Ascending aorta (tissue), 2 donors: ENCODE measurements at regions not wholly inside any gene's neighbourhood (a gene's known extent, or its start where the extent isn't known, plus 50 kb on each side); places are given as distances from the start of the nearest gene placed in this dataset.

Experiments
- DNase-seq, 2 donors: peaks; one replicate each; pipeline ENCODE4 v3.0.0-alpha.2; 2019; ENCODE audit warnings: low spot score in 2 of 2
- H3K27ac ChIP-seq, 2 donors: fragments of 200-600 bp; sonication (generic); one replicate each; pipeline ENCODE4 v1.5.1; 2016 to 2017; ENCODE audit warnings: mild to moderate bottlenecking in 1 of 2
- H3K27me3 ChIP-seq: fragments of 200-600 bp; sonication (generic); one replicate; pipeline ENCODE4 v1.5.1; 2017
- H3K36me3 ChIP-seq, 2 donors: fragments of 200-600 bp; sonication (generic); one replicate each; pipeline ENCODE4 v1.5.1; 2016
- H3K4me1 ChIP-seq, 2 donors: fragments of 200-600 bp; sonication (generic); one replicate each; pipeline ENCODE4 v1.5.1; 2016 to 2017; ENCODE audit warnings: mild to moderate bottlenecking in 1 of 2
- H3K4me3 ChIP-seq, 2 donors: fragments of 200-600 bp; sonication (generic); one replicate each; pipeline ENCODE4 v1.5.1; 2016 to 2017; ENCODE audit warnings: mild to moderate bottlenecking in 1 of 2
- H3K9me3 ChIP-seq, 2 donors: fragments of 200-600 bp; sonication (generic); one replicate each; pipeline ENCODE4 v1.5.1; 2016
- intact Hi-C: fragments of 100-400 bp; cut with DNase I; formaldehyde crosslinking; loops from one replicate; pipeline ENCODE4 v1.15.1; 2023
- TF ChIP-seq, protein P1 (sequence below), 3 experiments: fragments of 200-600 bp in 2 of 3; fragments of 450-650 bp in 1 of 3; sonication (generic) in 2 of 3; IDR thresholded peaks; one replicate each; pipeline ENCODE4 v1.5.1; 2016 to 2019; ENCODE audit warnings: antibody characterized with exemption in 3 of 3, mild to moderate bottlenecking in 1 of 3, moderate library complexity in 1 of 3

DNA sequence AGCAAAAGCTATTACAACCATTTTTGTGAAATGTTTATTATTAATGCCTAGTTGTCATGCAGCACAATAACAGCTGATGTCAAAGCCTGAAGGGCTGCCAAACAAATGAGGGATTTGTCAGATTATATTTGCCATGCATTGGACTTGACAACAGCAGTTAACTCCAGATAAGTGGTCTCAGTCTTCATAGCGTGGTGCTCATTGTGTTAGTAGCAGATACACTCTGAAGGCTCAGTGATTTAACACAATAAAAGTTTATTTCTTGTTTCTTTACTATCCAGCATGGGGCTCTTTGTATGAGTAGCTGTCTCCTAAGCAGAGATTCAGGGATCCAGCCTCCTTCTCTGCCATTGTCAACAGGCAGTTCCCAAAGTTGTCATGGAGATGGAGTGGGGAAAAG, 76.0 kb upstream of the PTGFRN start:
- Histone ChIP-seq H3K4me3 (no peak overlapping the region), H3K9me3 (no peaks in the 10 kb centered on the region), H3K4me1 (no peaks in the 10 kb centered on the region), H3K36me3 (no peaks in the 10 kb centered on the region), H3K27me3 (no peaks in the 10 kb centered on the region), H3K27ac (no peak overlapping the region)
- TF ChIP-seq, protein P1, sequence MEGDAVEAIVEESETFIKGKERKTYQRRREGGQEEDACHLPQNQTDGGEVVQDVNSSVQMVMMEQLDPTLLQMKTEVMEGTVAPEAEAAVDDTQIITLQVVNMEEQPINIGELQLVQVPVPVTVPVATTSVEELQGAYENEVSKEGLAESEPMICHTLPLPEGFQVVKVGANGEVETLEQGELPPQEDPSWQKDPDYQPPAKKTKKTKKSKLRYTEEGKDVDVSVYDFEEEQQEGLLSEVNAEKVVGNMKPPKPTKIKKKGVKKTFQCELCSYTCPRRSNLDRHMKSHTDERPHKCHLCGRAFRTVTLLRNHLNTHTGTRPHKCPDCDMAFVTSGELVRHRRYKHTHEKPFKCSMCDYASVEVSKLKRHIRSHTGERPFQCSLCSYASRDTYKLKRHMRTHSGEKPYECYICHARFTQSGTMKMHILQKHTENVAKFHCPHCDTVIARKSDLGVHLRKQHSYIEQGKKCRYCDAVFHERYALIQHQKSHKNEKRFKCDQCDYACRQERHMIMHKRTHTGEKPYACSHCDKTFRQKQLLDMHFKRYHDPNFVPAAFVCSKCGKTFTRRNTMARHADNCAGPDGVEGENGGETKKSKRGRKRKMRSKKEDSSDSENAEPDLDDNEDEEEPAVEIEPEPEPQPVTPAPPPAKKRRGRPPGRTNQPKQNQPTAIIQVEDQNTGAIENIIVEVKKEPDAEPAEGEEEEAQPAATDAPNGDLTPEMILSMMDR (IDR thresholded peaks at IDR 0.05): no peak
- intact Hi-C loops: no loop called here
- no peak for DNase-seq

DNA sequence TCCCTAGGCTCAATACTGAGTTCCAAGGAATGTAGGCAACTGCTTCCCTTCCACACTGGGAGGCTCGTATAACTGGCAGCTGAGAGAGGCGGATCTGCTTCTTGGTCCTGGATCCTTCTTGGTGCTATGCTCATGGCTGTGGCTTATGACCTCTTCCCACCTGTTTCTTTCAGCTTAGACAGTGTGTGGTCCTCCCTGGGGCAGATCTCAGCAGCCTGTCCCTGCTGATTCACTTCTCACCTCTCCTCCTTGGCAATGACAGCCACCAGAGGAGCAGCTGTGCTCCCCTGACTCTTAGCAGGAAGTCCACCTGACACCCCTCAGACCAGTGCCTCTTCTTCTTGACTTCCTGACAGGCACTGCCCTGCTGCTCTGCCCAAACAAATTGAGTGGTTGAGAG, 75.1 kb upstream of the PTGFRN start:
- no peak for DNase-seq
- Histone ChIP-seq H3K36me3 (no peaks in the 10 kb centered on the region), H3K9me3 (no peaks in the 10 kb centered on the region), H3K27ac (no peak overlapping the region), H3K4me1 (no peaks in the 10 kb centered on the region), H3K4me3 (no peak overlapping the region), H3K27me3 (no peaks in the 10 kb centered on the region)
- TF ChIP-seq, protein P1 (IDR thresholded peaks at IDR 0.05): no peak
- intact Hi-C loops: no loop called here

DNA sequence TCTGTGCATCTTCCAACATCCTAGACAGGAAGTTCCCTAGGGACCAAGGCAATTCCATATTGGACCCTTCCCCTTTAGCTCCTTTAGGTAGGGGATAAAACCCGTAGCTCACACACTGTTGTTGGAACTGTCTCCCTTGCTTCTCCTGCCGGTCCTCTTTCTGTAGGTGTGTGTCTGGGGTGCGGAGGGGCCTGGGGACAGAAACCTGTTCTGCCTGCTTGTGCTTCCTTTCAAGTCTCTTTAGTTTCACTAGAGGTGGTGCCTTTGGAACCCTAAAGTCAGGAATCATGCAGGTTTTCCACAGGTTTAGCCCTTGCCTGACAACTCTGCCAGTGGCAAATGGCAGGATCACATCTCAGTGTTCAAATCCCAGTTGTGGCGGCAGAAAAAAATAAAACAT, 74.6 kb upstream of the PTGFRN start:
- no peak overlapping the region for H3K27ac ChIP-seq
- intact Hi-C loops: no loop called here
- no peak overlapping the region for H3K4me3 ChIP-seq
- H3K36me3 ChIP-seq: no peaks in the 10 kb centered on the region
- H3K4me1 ChIP-seq: no peaks in the 10 kb centered on the region
- no peak for DNase-seq
- no peaks in the 10 kb centered on the region for H3K27me3 ChIP-seq
- TF ChIP-seq, protein P1 (IDR thresholded peaks at IDR 0.05): no peak
- no peaks in the 10 kb centered on the region for H3K9me3 ChIP-seq

DNA sequence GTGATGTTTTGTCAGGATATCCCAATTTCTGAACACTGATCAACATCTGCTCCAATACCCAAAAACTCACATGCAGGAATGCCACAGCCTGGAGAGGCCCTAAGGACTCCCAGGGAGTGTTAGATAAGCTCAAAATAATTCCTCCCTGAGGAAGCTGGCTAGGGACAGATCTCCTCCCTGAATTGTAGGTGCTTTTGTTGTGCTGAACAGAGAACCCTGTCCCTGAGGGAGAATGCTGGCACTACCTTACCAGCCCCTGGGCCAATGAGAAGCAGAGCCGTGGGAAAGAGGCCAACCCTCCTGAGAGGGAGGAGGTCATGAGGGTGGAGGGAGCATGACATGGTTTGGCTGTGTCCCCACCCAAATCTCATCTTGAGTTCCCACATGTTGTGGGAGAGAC, 73.6 kb upstream of the PTGFRN start:
- Histone ChIP-seq H3K27ac (no peak overlapping the region), H3K27me3 (no peaks in the 10 kb centered on the region), H3K36me3 (no peaks in the 10 kb centered on the region), H3K4me3 (no peak overlapping the region), H3K4me1 (no peaks in the 10 kb centered on the region), H3K9me3 (no peaks in the 10 kb centered on the region)
- intact Hi-C loops: no loop called here
- no peak for DNase-seq
- TF ChIP-seq, protein P1 (IDR thresholded peaks at IDR 0.05): no peak

DNA sequence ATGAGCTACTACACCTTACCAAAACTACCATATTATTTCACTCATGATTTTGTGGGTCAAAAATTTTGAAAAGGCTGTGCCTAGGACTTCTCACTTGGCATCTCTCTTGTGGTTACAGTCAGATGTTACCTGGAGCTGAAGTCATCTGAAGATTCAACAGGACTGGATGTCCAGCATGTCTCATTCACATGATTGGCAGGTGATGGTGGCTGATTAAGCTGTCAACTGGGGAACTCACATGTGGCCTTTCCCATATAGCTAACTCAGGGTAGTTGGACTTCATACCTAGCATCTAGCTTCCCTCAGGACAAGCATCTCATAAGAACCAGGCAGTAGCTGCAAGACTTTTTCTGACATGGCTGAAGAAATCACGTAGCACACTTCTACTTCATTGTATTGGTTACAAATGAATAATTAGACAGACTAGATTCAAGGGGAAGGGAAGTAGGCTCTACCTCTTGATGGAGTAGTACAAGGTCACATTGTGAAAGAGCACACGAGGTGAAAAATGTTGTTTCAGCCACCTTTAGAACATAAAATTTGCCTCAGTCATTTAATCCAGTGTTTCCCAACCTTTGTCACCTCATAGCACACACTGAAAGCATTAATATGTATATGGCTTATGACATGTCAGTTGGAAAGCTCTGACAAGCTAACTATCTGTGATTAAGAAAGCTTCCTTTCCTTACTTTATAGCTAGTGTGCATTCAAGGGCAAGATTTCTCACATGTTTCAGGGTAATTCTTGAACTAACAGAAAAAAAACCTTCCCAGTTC, 68.0 kb upstream of the PTGFRN start:
- DNase-seq: no peak
- H3K4me3 ChIP-seq: no peak overlapping the region
- no peaks in the 10 kb centered on the region for H3K4me1 ChIP-seq
- TF ChIP-seq, protein P1 (IDR thresholded peaks at IDR 0.05): no peak
- intact Hi-C loops: no loop called here
- no peaks in the 10 kb centered on the region for H3K36me3 ChIP-seq
- no peak overlapping the region for H3K27ac ChIP-seq
- no peaks in the 10 kb centered on the region for H3K9me3 ChIP-seq
- no peaks in the 10 kb centered on the region for H3K27me3 ChIP-seq

DNA sequence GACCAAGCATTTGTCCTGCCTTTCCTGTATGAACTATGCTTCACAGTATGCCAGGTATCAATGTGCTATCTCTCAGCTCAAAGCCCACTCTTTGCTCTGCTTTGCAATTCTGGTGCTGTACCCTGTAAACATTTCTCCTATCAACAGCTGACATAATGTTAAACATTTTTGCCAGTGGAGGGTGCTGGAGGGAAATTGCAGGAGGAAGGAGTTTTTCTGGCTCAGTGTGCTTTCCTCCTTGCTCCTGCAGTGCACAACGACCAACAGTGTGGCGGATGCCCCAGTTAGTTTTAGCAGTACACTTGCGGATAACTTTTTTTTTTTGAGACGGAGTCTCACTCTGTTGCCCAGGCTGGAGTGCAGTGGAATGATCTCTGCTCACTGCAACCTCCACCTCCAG, 67.1 kb upstream of the PTGFRN start:
- H3K4me3 ChIP-seq: no peak overlapping the region
- intact Hi-C loops: no loop called here
- no peaks in the 10 kb centered on the region for H3K9me3 ChIP-seq
- no peaks in the 10 kb centered on the region for H3K4me1 ChIP-seq
- DNase-seq: no peak
- H3K36me3 ChIP-seq: no peaks in the 10 kb centered on the region
- TF ChIP-seq, protein P1 (IDR thresholded peaks at IDR 0.05): no peak
- no peak overlapping the region for H3K27ac ChIP-seq
- H3K27me3 ChIP-seq: no peaks in the 10 kb centered on the region
